Activated naive CD8-positive, alpha-beta T cell treated with anti-CD3 and anti-CD28 coated beads, Interleukin-2, amount 50 U/mL, for 24 hours (primary cell): ENCODE measurements at regions not wholly inside any gene's neighbourhood (a gene's known extent, or its start where the extent isn't known, plus 50 kb on each side); places are given as distances from the start of the nearest gene placed in this dataset.
"Not testable (repeated sequence)": the region's sequence is repeated elsewhere in the genome, so short reads cannot be mapped to it uniquely, and the experiment has no call there.

Source experiments
- ATAC-seq: fragments of 150-1000 bp; cut with Tn5 transposase; one replicate; pipeline ENCODE4 v1.10.0; 2021
- DNase-seq: peaks from one replicate; pipeline ENCODE4 v3.0.0; 2021
- H3K27ac Mint-ChIP-seq: one replicate; pipeline ENCODE4 v1.8.0; 2021; ENCODE audit warnings: mild to moderate bottlenecking, mixed read lengths
- H3K27me3 Mint-ChIP-seq: one replicate; pipeline ENCODE4 v1.8.0; 2021; ENCODE audit warnings: mixed read lengths
- H3K36me3 Mint-ChIP-seq: one replicate; pipeline ENCODE4 v1.8.0; 2021; ENCODE audit warnings: low read depth, mixed read lengths
- H3K4me1 Mint-ChIP-seq: one replicate; pipeline ENCODE4 v1.8.0; 2021; ENCODE audit warnings: mixed read lengths
- H3K4me3 Mint-ChIP-seq: one replicate; pipeline ENCODE4 v1.8.0; 2021; ENCODE audit warnings: mild to moderate bottlenecking, moderate library complexity, mixed read lengths
- H3K9me3 Mint-ChIP-seq: one replicate; pipeline ENCODE4 v1.8.0; 2021; ENCODE audit warnings: mixed read lengths

DNA sequence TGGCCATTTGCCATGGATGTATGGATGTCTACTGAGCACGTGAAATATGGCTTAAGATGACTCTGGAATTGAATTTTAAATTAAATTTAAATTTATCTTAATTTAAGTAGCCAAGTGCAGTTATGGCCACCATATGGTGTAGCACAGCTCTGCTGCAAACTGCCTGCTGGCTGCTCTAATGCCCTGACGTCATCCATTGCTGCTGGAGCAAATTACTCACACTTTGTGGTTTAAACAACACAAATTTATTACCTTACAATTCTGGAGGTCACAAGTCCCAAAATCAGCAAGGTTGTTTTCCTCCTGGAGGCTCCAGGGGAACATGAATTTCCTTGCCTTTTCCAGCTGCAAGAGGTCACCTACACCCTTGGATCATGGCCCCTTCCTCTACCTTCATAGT, 679.3 kb upstream of the EEF2KMT start:
- Mint-ChIP-seq H3K4me1 (no peaks in the 10 kb centered on the region), H3K9me3 (peaks cover 13% of the 10 kb centered on the region), H3K27me3 (no peaks in the 10 kb centered on the region), H3K36me3 (no peaks in the 10 kb centered on the region), H3K4me3 (no peak overlapping the region), H3K27ac (no peak overlapping the region)
- ATAC-seq (no peak), DNase-seq (no peak)

- Mint-ChIP-seq H3K27ac (no peak overlapping the region), H3K36me3 (no peaks in the 10 kb centered on the region), H3K4me1 (no peaks in the 10 kb centered on the region), H3K4me3 (no peak overlapping the region), H3K9me3 (peaks cover 13% of the 10 kb centered on the region), H3K27me3 (no peaks in the 10 kb centered on the region)
- ATAC-seq: no peak
- DNase-seq: no peak
Observed at GRCh38 chr16:5775916-5776315, 678.3 kb upstream of the EEF2KMT start.

GRCh38 chr16:5770118-5770517, 672.5 kb upstream of the EEF2KMT start:
- Mint-ChIP-seq H3K36me3 (no peaks in the 10 kb centered on the region), H3K4me1 (no peaks in the 10 kb centered on the region), H3K9me3 (peaks cover 4% of the 10 kb centered on the region), H3K4me3 (no peak overlapping the region), H3K27ac (no peak overlapping the region), H3K27me3 (no peaks in the 10 kb centered on the region)
- DNase-seq (no peak), ATAC-seq (no peak)

- no peak for DNase-seq
- Mint-ChIP-seq H3K27me3 (no peaks in the 10 kb centered on the region), H3K36me3 (no peaks in the 10 kb centered on the region), H3K9me3 (peaks cover 4% of the 10 kb centered on the region), H3K27ac (no peak overlapping the region), H3K4me3 (no peak overlapping the region), H3K4me1 (no peaks in the 10 kb centered on the region)
- ATAC-seq: no peak
Observed at GRCh38 chr16:5769513-5769912, 671.9 kb upstream of the EEF2KMT start.

- Mint-ChIP-seq H3K4me3 (no peak overlapping the region), H3K4me1 (no peaks in the 10 kb centered on the region), H3K36me3 (no peaks in the 10 kb centered on the region), H3K27ac (no peak overlapping the region), H3K27me3 (no peaks in the 10 kb centered on the region), H3K9me3 (peaks cover 4% of the 10 kb centered on the region)
- no peak for ATAC-seq
- no peak for DNase-seq
Observed at GRCh38 chr16:5768445-5768844, 670.9 kb upstream of the EEF2KMT start.

- Mint-ChIP-seq H3K27me3 (no peaks in the 10 kb centered on the region), H3K9me3 (peaks cover 11% of the 10 kb centered on the region), H3K4me1 (no peaks in the 10 kb centered on the region), H3K4me3 (no peak overlapping the region), H3K36me3 (no peaks in the 10 kb centered on the region), H3K27ac (no peak overlapping the region)
- ATAC-seq (no peak), DNase-seq (no peak)
Observed at GRCh38 chr16:5763176-5763575, 665.6 kb upstream of the EEF2KMT start.

DNA sequence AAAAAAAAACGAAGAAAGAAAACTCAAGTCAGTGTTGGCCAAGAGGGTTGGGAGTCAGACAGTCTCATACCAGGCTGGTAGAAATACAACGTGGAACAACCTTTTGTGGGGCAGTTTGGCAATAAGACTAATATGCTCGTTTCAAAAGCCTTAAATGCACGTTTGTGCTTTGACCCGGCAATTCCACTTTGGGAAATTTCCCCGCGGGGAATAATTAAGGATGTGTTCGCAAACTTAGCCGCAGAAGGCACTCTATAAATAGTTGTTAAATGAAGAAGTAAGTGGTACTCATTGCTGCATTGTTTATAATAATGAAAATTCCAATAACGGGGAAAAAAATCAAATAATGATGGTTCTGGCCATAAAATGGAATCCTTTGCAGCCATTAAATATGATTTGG, 664.8 kb upstream of the EEF2KMT start:
- Mint-ChIP-seq H3K27ac (no peak overlapping the region), H3K27me3 (no peaks in the 10 kb centered on the region), H3K4me1 (no peaks in the 10 kb centered on the region), H3K9me3 (peaks cover 11% of the 10 kb centered on the region), H3K4me3 (no peak overlapping the region), H3K36me3 (no peaks in the 10 kb centered on the region)
- no peak for ATAC-seq
- DNase-seq: no peak

- Mint-ChIP-seq H3K9me3 (peaks cover 14% of the 10 kb centered on the region), H3K4me3 (no peak overlapping the region), H3K36me3 (no peaks in the 10 kb centered on the region), H3K27me3 (peaks cover 2% of the 10 kb centered on the region), H3K27ac (no peak overlapping the region), H3K4me1 (no peaks in the 10 kb centered on the region)
- ATAC-seq (no peak), DNase-seq (no peak)
Observed at GRCh38 chr16:5761592-5761991, 664.0 kb upstream of the EEF2KMT start.

- H3K9me3 Mint-ChIP-seq: peaks cover 11% of the 10 kb centered on the region
- no peak overlapping the region for H3K4me3 Mint-ChIP-seq
- no peaks in the 10 kb centered on the region for H3K4me1 Mint-ChIP-seq
- no peak for ATAC-seq
- H3K27ac Mint-ChIP-seq: no peak overlapping the region
- no peaks in the 10 kb centered on the region for H3K36me3 Mint-ChIP-seq
- peaks cover 2% of the 10 kb centered on the region for H3K27me3 Mint-ChIP-seq
- DNase-seq: no peak
Observed at GRCh38 chr16:5758281-5758680, 660.7 kb upstream of the EEF2KMT start.

DNA sequence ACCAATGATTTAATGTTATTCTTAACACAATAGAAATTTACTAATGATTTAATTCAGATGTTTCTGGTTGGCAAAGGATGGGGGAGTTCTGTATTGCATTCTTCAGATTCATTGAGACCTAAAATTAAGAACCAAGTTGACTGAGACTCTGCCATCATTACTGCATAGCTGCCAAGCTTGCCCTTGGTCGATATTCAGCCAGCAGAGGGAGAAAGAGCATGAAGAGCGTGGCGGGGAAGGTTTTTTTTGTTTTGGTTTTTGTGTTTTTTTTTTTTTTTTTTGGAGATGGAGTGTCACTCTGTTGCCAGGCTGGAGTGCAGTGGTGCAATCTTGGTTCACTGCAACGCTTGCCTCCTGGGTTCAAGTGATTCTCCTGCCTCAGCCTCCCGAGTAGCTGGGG, 659.4 kb upstream of the EEF2KMT start:
- Mint-ChIP-seq H3K4me3 (no peak overlapping the region), H3K36me3 (no peaks in the 10 kb centered on the region), H3K27me3 (peaks cover 2% of the 10 kb centered on the region), H3K4me1 (no peaks in the 10 kb centered on the region), H3K9me3 (peaks cover 11% of the 10 kb centered on the region), H3K27ac (no peak overlapping the region)
- DNase-seq (no peak), ATAC-seq (no peak)

GRCh38 chr16:5753381-5753780, 655.8 kb upstream of the EEF2KMT start:
- Mint-ChIP-seq H3K27me3 (peaks cover 2% of the 10 kb centered on the region), H3K36me3 (no peaks in the 10 kb centered on the region), H3K9me3 (peaks cover 4% of the 10 kb centered on the region), H3K4me3 (no peak overlapping the region), H3K4me1 (no peaks in the 10 kb centered on the region), H3K27ac (no peak overlapping the region)
- no peak for ATAC-seq
- DNase-seq: no peak

DNA sequence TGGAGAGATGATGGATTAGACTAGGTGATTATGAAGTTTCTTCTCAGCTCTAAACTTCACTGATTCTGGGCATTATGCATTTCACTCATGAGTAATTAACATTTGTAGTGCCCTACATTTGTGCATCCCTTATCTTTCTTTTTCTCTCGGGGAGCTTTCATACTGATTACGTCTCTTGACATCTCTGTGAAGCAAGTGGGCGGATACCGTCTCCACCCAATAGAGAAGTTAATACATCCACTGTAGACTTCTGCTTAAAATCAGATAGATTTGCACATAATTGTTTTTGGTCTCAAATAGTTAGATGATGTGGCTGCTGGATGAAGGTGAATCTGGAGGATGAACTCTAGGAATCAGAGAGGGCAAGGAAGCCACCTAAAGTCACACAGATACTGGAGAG, 653.6 kb upstream of the EEF2KMT start:
- Mint-ChIP-seq H3K36me3 (no peaks in the 10 kb centered on the region), H3K4me1 (no peaks in the 10 kb centered on the region), H3K4me3 (no peak overlapping the region), H3K9me3 (peaks cover 7% of the 10 kb centered on the region), H3K27me3 (no peaks in the 10 kb centered on the region), H3K27ac (no peak overlapping the region)
- ATAC-seq (no peak), DNase-seq (no peak)

GRCh38 chr16:5750439-5750838, 652.8 kb upstream of the EEF2KMT start:
- not testable (repeated sequence) for H3K36me3 Mint-ChIP-seq, H3K9me3 Mint-ChIP-seq, H3K4me1 Mint-ChIP-seq, H3K4me3 Mint-ChIP-seq, ATAC-seq, H3K27ac Mint-ChIP-seq, DNase-seq, H3K27me3 Mint-ChIP-seq

DNA sequence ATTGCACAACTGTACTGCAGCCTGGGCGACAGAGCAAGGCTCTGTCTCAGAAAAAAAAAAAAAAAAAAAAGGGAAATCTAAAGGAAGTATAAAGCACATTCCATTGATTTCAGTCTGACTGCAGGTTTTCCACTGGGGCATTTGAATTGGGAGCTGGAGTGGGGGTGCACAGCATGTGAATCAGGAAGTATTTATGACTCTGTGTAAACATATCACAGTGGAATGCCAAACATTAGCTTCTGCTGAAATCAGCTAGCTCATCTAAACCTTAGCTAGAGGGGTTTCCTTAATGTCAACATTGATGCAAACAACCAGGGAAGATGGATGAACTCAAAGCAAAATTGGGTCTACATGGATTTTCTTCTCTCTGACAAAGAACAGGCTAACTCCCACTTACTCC, 641.0 kb upstream of the EEF2KMT start:
- ATAC-seq (no peak), DNase-seq (no peak)
- Mint-ChIP-seq H3K27ac (no peak overlapping the region), H3K27me3 (peaks cover 2% of the 10 kb centered on the region), H3K36me3 (no peaks in the 10 kb centered on the region), H3K4me3 (no peak overlapping the region), H3K9me3 (peaks cover 21% of the 10 kb centered on the region), H3K4me1 (no peaks in the 10 kb centered on the region)

GRCh38 chr16:5736209-5736930, 638.8 kb upstream of the EEF2KMT start:
- ATAC-seq: no peak
- Mint-ChIP-seq H3K4me1 (no peaks in the 10 kb centered on the region), H3K27ac (no peak overlapping the region), H3K36me3 (no peaks in the 10 kb centered on the region), H3K9me3 (peaks cover 21% of the 10 kb centered on the region), H3K27me3 (peaks cover 2% of the 10 kb centered on the region), H3K4me3 (no peak overlapping the region)
- DNase-seq: no peak

DNA sequence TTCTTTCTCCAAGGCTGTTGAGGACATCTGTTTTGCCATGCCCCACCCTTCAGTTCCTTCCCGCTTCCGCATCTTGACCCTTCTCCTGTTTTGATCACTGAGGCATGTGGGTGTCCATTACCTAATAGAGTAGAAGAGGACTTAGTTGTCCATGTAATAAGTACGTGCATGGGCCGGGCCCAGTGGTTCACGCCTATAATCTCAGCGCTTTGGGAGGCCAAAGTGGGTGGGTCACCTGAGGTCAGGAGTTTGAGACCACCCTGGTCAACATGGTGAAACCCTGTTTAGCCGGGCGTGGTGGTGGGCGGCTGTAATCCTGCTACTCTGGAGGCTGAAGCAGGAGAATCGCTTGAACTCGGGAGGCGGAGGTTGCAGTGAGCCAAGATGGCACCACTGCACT, 637.8 kb upstream of the EEF2KMT start:
- no peaks in the 10 kb centered on the region for H3K4me1 Mint-ChIP-seq
- ATAC-seq: no peak
- no peak overlapping the region for H3K4me3 Mint-ChIP-seq
- H3K27ac Mint-ChIP-seq: no peak overlapping the region
- DNase-seq: no peak
- H3K36me3 Mint-ChIP-seq: no peaks in the 10 kb centered on the region
- H3K9me3 Mint-ChIP-seq: peaks cover 14% of the 10 kb centered on the region
- peaks cover 2% of the 10 kb centered on the region for H3K27me3 Mint-ChIP-seq
